ENCODE measurements at regions not wholly inside any gene's neighbourhood (a gene's known extent, or its start where the extent isn't known, plus 50 kb on each side); places are given as distances from the start of the nearest gene placed in this dataset.

DNA sequence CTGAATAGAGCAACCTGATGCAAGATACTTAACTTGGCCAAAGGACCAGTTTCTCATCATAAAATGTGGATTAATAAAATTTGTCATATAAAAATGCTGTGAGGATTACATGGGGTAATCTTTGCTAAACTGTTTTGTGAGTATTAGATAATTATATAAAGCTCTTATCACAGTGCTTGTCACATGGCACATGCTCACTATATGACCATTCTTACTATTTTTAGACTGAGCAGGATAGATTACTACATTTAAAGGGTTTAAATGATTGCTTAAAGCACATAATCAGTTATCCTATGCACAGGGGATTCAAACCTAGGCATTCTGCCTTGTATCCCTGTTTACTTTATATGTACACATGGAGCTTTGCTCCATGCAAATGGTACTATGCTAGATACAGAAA lies 82.9 kb upstream of the COL24A1 start:
- no peaks in the 10 kb centered on the region for H3K9me3 ChIP-seq (replicated peaks; ENCODE audit: control insufficient read depth, insufficient read depth, low read depth, low read length)
- no peak overlapping the region for H2AFZ ChIP-seq (ENCODE audit: low read depth, low read length)
- ATAC-seq: no peak
- no peaks in the 10 kb centered on the region for H3K4me1 ChIP-seq (replicated peaks in 1 of 2; ENCODE audit: control insufficient read depth in 2 of 2, insufficient read depth in 2 of 2, low read length in 2 of 2)
- intact Hi-C loops (cut with micrococcal nuclease) (no loop called here), in situ Hi-C loops (cut with MboI) (no loop called here)
- H3K4me2 ChIP-seq (ENCODE audit: insufficient read depth, low read length): no peak overlapping the region
- FAIRE-seq: no peak
- POLR2A ChIA-PET: no interaction called here
- CTCF ChIA-PET (ENCODE audit: low intra/inter-chr PET ratio): no interaction called here
- no peaks in the 10 kb centered on the region for H3K79me2 ChIP-seq (ENCODE audit: control insufficient read depth, insufficient read depth, low read length)
- H3K9me1 ChIP-seq (ENCODE audit: control insufficient read depth, insufficient read depth, low read length): no peaks in the 10 kb centered on the region
- no peaks in the 10 kb centered on the region for H3K27me3 ChIP-seq (ENCODE audit: control insufficient read depth in 2 of 2, insufficient read depth in 2 of 2, low read length in 2 of 2)
- H3K4me3 ChIP-seq: no peak overlapping the region
- no peak overlapping the region for H3K9ac ChIP-seq (ENCODE audit: insufficient read depth in 1 of 2, low read depth in 2 of 2, low read length in 2 of 2)
- BruUV-seq (replicated peaks): no TSS peak
- H3K27ac ChIP-seq (ENCODE audit: extremely low read depth, low read depth, low read length): no peak overlapping the region
- H3K36me3 ChIP-seq (ENCODE audit: control insufficient read depth, insufficient read depth, low read length): no peaks in the 10 kb centered on the region
- H4K20me1 ChIP-seq (replicated peaks; ENCODE audit: control insufficient read depth, insufficient read depth, low read length): no peaks in the 10 kb centered on the region
- TF ChIP-seq, protein P1, sequence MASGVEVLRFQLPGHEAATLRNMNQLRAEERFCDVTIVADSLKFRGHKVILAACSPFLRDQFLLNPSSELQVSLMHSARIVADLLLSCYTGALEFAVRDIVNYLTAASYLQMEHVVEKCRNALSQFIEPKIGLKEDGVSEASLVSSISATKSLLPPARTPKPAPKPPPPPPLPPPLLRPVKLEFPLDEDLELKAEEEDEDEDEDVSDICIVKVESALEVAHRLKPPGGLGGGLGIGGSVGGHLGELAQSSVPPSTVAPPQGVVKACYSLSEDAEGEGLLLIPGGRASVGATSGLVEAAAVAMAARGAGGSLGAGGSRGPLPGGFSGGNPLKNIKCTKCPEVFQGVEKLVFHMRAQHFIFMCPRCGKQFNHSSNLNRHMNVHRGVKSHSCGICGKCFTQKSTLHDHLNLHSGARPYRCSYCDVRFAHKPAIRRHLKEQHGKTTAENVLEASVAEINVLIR (CRISPR knock-in tag; IDR thresholded peaks at IDR 0.05): no peak
- DNase-seq (ENCODE audit: extremely low read depth in 1 of 4, low spot score in 3 of 4): no peak

DNA sequence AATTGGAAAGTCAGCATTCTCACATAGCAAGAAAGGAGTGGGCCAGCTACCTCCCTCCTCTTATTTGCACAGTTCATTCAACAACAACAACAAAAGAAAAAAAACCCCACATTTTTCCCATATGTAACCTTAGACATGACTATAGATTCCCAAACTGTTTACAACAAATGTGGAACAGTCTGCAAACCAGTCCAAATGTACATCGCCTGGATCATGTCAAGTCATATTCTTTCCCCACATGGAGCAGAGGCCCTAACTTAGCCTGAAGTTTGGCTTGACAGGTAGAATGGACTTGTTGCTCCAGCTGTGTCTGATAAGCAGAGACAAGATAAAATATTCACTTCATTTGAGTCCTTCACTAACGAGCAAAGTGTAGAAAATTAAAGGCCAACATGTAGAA lies 81.7 kb upstream of the COL24A1 start:
- no TSS peak for BruUV-seq (replicated peaks)
- no peak for ATAC-seq
- H3K4me3 ChIP-seq: no peak overlapping the region
- no peak overlapping the region for H3K27ac ChIP-seq (ENCODE audit: extremely low read depth, low read depth, low read length)
- no peaks in the 10 kb centered on the region for H3K79me2 ChIP-seq (ENCODE audit: control insufficient read depth, insufficient read depth, low read length)
- H3K9me3 ChIP-seq (replicated peaks; ENCODE audit: control insufficient read depth, insufficient read depth, low read depth, low read length): no peaks in the 10 kb centered on the region
- H3K27me3 ChIP-seq (ENCODE audit: control insufficient read depth in 2 of 2, insufficient read depth in 2 of 2, low read length in 2 of 2): no peaks in the 10 kb centered on the region
- WGBS (ENCODE audit: insufficient coverage, low coverage, missing lambda C conversion rate): 0% methylated on average over 2 of the region's 2 CpGs
- in situ Hi-C loops (cut with MboI) (no loop called here), intact Hi-C loops (cut with micrococcal nuclease) (no loop called here)
- DNase-seq (ENCODE audit: extremely low read depth in 1 of 4, low spot score in 3 of 4): no peak
- no peak overlapping the region for H3K4me2 ChIP-seq (ENCODE audit: insufficient read depth, low read length)
- ChIA-PET POLR2A (no interaction called here), CTCF (ENCODE audit: low intra/inter-chr PET ratio) (no interaction called here)
- H3K36me3 ChIP-seq (ENCODE audit: control insufficient read depth, insufficient read depth, low read length): no peaks in the 10 kb centered on the region
- H3K9ac ChIP-seq (ENCODE audit: insufficient read depth in 1 of 2, low read depth in 2 of 2, low read length in 2 of 2): no peak overlapping the region
- no peaks in the 10 kb centered on the region for H3K4me1 ChIP-seq (replicated peaks in 1 of 2; ENCODE audit: control insufficient read depth in 2 of 2, insufficient read depth in 2 of 2, low read length in 2 of 2)
- no peaks in the 10 kb centered on the region for H3K9me1 ChIP-seq (ENCODE audit: control insufficient read depth, insufficient read depth, low read length)
- no peak overlapping the region for H2AFZ ChIP-seq (ENCODE audit: low read depth, low read length)
- FAIRE-seq: no peak
- no peaks in the 10 kb centered on the region for H4K20me1 ChIP-seq (replicated peaks; ENCODE audit: control insufficient read depth, insufficient read depth, low read length)
- no peak for TF ChIP-seq SMARCE1 (IDR thresholded peaks at IDR 0.05)
- no peak for TF ChIP-seq ZNF589 (CRISPR knock-in tag; IDR thresholded peaks at IDR 0.05; ENCODE audit: low read depth)
- TF ChIP-seq KLF6 (CRISPR knock-in tag; IDR thresholded peaks at IDR 0.05; ENCODE audit: borderline replicate concordance): no peak
- TF ChIP-seq ZNF274 (IDR thresholded peaks at IDR 0.05; ENCODE audit: borderline replicate concordance, low read depth, low read length): no peak
- TF ChIP-seq, protein P2, sequence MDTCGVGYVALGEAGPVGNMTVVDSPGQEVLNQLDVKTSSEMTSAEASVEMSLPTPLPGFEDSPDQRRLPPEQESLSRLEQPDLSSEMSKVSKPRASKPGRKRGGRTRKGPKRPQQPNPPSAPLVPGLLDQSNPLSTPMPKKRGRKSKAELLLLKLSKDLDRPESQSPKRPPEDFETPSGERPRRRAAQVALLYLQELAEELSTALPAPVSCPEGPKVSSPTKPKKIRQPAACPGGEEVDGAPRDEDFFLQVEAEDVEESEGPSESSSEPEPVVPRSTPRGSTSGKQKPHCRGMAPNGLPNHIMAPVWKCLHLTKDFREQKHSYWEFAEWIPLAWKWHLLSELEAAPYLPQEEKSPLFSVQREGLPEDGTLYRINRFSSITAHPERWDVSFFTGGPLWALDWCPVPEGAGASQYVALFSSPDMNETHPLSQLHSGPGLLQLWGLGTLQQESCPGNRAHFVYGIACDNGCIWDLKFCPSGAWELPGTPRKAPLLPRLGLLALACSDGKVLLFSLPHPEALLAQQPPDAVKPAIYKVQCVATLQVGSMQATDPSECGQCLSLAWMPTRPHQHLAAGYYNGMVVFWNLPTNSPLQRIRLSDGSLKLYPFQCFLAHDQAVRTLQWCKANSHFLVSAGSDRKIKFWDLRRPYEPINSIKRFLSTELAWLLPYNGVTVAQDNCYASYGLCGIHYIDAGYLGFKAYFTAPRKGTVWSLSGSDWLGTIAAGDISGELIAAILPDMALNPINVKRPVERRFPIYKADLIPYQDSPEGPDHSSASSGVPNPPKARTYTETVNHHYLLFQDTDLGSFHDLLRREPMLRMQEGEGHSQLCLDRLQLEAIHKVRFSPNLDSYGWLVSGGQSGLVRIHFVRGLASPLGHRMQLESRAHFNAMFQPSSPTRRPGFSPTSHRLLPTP (IDR thresholded peaks at IDR 0.05; ENCODE audit: borderline replicate concordance, extremely low read depth, insufficient read length): no peak
- no peak for TF ChIP-seq NCOR1 (IDR thresholded peaks at IDR 0.05)
- TF ChIP-seq, protein P3, sequence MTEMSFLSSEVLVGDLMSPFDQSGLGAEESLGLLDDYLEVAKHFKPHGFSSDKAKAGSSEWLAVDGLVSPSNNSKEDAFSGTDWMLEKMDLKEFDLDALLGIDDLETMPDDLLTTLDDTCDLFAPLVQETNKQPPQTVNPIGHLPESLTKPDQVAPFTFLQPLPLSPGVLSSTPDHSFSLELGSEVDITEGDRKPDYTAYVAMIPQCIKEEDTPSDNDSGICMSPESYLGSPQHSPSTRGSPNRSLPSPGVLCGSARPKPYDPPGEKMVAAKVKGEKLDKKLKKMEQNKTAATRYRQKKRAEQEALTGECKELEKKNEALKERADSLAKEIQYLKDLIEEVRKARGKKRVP (CRISPR knock-in tag; IDR thresholded peaks at IDR 0.05): no peak
- no peak for TF ChIP-seq RHOXF2B (CRISPR knock-in tag; conservative IDR thresholded peaks at IDR 0.05)
- no peak for TF ChIP-seq SIRT6 (IDR thresholded peaks at IDR 0.05; ENCODE audit: low read depth, low read length)
- no peak for TF ChIP-seq RAD51 (IDR thresholded peaks at IDR 0.05; ENCODE audit: borderline replicate concordance, low read depth)
